GM18858 (cell line): ENCODE measurements at regions not wholly inside any gene's neighbourhood (a gene's known extent, or its start where the extent isn't known, plus 50 kb on each side); places are given as distances from the start of the nearest gene placed in this dataset.
"Not testable (repeated sequence)": the region's sequence is repeated elsewhere in the genome, so short reads cannot be mapped to it uniquely, and the experiment has no call there.

Source experiments
- ATAC-seq: cut with Tn5 transposase; IDR thresholded peaks from one replicate; pipeline ENCODE4 v1.9.1; 2021; ENCODE audit not compliant: unreplicated experiment

DNA sequence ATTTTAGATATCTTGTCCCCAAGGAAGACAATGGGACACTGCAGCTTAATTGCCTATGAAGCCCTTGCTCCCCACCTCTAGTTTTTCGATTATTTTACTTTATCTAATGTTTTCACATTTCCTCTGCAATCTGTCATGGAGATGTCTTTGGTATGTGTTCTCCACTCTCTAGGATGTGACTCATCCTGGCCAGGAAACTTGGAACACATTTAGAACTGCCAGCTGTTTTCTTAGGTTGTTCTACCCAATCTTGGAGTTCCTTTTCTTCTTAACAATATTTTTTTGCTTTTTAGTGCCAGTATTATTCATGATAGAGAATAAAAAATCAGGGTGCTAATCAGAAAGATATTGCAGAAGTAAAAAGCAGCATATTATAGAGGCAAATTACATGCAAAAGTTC, 101.7 kb upstream of the CLEC14A start:
- no peak for ATAC-seq

DNA sequence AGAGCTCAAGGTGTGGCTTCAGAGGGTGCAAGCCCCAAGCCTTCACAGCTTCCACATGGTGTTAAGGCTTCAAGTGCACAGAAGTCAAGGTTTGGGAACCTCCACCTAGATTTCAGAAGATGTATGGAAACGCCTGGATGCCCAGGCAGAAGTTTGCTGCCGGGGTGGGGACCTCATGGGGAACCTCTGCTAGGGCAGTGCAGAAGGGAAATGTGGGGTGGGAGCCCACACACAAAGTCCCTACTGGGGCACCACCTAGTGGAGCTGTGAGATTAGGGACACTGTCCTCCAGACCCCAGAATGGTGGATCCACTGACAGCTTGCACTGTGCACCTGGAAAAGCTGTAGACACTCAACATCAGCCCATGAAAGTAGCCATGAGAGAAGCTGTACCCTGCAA, 99.6 kb upstream of the CLEC14A start:
- not testable (repeated sequence) for ATAC-seq

DNA sequence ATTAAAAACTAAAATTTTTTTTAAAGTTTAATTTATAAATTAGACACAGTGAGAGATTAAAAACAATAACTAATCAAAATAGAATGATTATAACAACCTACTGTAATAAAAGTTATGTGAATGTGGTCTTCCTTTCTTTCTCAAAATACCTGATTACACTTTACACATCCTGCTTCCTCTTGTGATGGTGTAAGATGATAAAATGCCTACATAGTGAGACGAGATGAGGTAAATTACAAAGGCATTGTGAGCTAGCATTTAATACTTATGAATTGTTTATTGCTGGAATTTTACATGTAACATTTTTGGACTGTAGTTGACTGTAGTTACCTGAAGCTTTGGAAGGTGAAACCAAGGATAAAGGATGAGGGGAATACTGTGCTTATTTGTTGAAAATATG, 94.2 kb upstream of the CLEC14A start:
- ATAC-seq, result no peak

DNA sequence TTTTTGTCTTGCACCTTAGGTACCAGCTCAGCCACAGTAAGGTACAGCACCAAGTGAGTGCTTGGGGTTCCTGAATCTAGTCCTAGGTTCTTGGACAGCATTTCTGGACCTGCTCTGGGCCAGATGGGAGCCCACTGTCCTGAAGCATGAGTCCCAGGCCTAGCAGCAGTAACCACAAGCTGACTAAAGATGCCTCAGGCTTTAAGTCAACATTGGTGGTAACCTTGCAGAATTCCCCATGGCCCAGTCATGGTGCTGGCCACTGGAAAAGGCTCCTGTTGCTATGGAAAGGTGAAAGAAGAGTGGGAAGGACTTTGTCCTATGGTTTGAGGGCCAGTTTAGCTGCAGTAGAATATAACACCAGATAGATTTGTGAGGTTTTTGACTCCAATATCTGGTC, 86.9 kb upstream of the CLEC14A start:
- ATAC-seq, result no peak

DNA sequence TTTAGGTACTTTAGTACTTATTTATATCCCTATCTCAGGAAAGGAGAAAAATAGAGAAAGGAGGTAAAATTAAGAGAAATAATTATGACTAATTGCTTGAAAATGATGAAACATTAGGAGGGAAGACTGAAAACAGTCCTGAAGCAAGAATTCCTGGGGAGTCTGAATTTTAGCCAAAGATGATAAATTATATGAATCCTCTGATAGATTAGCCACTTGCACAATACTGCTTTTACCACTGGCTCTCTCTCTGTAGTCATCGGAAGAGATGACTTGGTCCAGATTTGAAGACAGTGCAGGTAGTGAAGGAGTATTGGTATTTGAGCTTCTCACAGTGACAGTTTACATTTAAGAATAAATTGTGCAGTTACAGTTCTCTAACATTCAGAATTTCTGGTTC, 83.8 kb upstream of the CLEC14A start:
- ATAC-seq, result no peak

DNA sequence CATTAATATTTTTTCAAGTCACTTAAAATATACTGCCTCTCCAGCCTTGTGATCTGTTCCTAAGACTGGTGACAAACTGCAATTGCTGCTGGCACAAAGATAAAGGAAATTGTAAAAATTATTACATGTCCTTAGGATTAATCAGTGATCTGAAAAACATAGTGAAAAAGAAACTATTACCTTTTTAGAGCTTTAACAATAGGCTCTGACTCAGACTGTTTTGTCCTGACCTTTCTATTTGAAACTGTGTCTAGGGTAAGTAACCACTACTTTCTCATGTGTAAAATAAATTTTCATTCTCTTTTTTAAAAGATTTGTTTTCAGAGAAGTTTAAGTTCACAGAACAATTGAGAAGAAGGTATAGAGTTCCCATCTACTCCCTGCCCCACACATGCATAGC, 80.4 kb upstream of the CLEC14A start:
- ATAC-seq, result no peak

DNA sequence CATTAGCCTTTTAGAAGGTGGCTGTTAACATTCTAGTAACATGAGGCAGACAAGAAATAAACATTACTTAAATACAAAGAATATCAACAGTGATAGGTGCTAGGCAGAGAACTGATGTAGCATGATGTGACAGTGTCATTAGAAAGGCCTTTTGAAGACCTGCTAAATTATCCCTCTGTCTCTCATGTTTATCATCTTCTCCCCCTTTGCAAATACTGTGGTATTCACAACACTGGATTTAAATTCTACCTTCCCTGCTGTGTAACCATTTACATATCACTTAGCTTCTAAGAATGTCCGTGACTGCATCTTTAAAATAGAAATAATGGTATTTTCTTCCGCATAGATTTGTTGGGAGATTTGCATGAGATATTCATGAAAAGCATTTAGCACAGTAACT, 74.4 kb upstream of the CLEC14A start:
- no peak for ATAC-seq

DNA sequence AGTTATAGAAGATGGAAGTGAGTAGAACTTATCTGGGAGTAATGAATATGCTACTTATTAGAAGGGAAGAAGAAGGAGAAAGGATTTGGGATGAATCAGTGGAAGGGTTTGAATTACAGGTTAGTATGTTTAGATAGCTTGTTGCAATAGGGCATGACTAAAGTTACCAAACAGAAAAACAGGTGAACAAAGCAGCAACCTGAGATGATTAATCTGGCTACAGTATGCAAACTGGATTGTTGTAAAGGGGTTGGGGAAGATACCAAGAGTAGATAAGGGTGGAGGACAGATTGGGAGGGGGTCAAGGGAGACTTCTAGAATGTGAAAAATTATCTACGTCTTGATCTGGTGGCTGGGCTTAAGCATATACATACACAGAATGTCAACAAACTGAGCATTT, 73.4 kb upstream of the CLEC14A start:
- ATAC-seq, result no peak

DNA sequence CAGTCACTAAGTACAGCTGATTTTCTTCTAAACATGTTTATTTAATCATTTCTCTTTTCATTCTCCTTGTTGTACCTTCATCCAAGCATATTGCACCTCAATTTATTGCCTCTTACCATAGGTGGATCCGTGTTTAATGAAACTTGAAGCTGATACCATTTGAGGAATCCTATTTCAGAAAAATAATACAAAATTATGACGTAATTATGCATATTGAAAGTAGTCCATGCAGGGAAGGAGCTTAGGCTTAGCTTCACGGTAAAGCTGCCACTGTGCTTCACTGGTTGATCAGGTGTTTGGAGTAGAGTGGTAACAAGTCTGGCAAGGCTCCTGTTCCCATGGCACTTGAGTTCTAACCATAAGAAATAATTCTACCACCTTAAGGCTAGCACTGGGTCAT, 61.0 kb upstream of the CLEC14A start:
- ATAC-seq, result no peak

DNA sequence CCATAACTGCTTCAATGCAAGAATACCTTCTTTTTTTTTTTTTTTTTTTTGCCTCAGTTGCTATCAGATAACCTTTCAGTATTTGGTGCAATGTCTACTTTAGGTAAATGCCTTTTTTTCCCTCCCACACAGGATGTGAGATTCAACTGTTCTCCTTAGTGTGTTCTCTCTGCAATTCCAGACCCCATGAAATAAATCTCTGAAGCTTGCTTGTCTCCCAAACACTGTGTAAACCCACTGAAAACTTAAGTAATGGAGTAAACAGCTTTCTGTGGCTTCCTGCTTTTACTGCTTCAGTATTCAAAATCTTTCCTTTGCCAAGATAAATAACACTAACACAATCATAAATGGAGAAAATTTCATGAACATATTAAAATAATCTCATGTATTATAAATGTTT, 55.8 kb upstream of the CLEC14A start:
- no peak for ATAC-seq

DNA sequence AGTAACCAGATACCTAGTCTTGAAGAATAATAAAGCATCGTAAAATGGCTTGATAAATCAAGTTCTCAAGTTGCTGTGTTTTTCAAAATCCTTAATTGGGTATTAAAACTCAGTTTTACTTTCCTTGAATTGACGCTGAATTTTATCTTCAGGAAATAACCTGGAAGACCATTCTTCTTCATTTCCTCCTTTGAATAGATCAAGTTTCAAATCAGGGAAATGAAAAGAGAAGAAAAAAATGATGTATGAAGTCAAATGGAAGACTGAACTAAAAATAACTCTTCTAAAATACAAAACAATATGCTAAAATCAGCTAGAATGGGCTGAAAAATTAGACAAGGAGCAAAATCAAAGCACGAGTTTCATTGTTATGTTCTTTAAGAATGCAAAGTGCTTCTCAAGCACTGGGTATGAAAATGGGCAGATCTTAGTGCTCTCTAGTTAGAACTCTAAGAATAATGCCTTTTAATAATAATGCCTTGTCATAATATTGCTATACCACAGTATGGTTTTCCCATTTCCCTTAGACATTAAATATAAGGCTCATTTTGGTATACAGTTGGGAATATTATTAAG, 54.6 kb upstream of the CLEC14A start:
- ATAC-seq, result no peak

DNA sequence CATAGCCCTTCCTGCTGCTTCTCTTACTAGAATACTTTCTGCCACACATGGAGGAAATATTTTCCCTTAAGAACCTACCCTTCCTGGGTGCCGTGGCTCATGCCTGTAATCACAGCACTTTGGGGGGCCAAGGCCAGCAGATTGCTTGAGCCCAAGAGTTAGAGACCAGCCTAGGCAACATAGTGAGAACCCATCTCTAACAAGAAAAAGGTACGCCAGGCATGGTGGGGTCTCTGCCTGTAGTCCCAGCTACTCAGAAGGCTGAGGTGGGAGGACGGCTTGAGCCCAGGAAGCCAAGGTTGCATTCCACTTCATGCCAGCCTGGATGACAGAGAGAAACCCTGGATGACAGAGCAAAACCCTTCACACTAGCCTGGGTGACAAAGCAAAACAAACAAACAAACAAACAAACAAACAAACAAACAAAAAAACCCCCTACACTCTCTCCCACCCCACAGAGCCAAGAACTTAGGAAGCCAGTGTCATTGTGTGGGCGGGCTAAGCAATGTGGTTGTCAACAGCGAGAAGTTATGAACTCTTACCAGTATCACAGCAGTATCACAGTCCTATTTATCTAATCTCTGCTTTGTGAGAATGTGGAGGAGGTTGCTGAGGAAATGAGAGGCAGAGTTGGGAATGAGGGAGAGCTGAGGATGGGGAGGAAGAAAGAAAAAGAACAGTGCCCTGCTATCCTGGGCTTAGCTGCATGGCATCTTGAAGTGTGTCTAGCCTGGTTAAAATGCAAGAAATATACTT, 53.8 kb upstream of the CLEC14A start:
- ATAC-seq, result no peak
